Neural cell (in vitro differentiated cells): ENCODE measurements at regions not wholly inside any gene's neighbourhood (a gene's known extent, or its start where the extent isn't known, plus 50 kb on each side); places are given as distances from the start of the nearest gene placed in this dataset.

Experiments
- H2AFZ ChIP-seq: fragments of 200-600, 300-800 bp; sonication (generic), shearing (Covaris generic); 2 replicates; pipeline ENCODE4 v1.6.0; 2014; ENCODE audit warnings: low read depth, mild to moderate bottlenecking, antibody characterized with exemption, low read length, moderate library complexity
- H3F3A ChIP-seq: fragments of 200-600 bp; shearing (Covaris generic); 2 replicates; pipeline ENCODE4 v1.6.1; 2016; ENCODE audit warnings: mild to moderate bottlenecking, moderate library complexity, mixed read lengths, antibody characterized with exemption, low read length; ENCODE audit not compliant: insufficient read depth, poor library complexity, severe bottlenecking
- H3K27ac ChIP-seq: fragments of 200-600, 300-800 bp; sonication (generic), shearing (Covaris generic); 2 replicates; pipeline ENCODE4 v1.5.1; 2014; ENCODE audit warnings: mild to moderate bottlenecking, low read length, moderate library complexity
- H3K27me3 ChIP-seq: fragments of 300-800, 200-600 bp; sonication (generic), shearing (Covaris generic); 2 replicates; pipeline ENCODE4 v1.6.0; 2014; ENCODE audit warnings: mild to moderate bottlenecking, low read depth, low read length, moderate library complexity; ENCODE audit not compliant: insufficient read depth
- H3K36me3 ChIP-seq: fragments of 300-800, 200-600 bp; sonication (generic), shearing (Covaris generic); 2 replicates; pipeline ENCODE4 v1.5.1; 2014; ENCODE audit warnings: mild to moderate bottlenecking, antibody characterized with exemption, low read length, moderate library complexity; ENCODE audit not compliant: insufficient read depth
- H3K4me2 ChIP-seq: fragments of 300-800, 200-600 bp; sonication (generic), shearing (Covaris generic); 2 replicates; pipeline ENCODE4 v1.6.0; 2014; ENCODE audit warnings: mild to moderate bottlenecking, low read length
- H3K4me3 ChIP-seq: fragments of 300-800, 200-600 bp; sonication (generic), shearing (Covaris generic); 2 replicates; pipeline ENCODE4 v1.5.1; 2014; ENCODE audit warnings: mild to moderate bottlenecking, low read length, moderate library complexity
- H3K79me2 ChIP-seq: fragments of 200-600 bp; shearing (Covaris generic); replicated peaks from 2 replicates; pipeline ENCODE4 v1.6.0; 2014; ENCODE audit warnings: mild to moderate bottlenecking, low read length, moderate library complexity; ENCODE audit not compliant: insufficient read depth
- H3K9ac ChIP-seq: fragments of 300-800, 200-600 bp; sonication (generic), shearing (Covaris generic); 2 replicates; pipeline ENCODE4 v1.6.1; 2016; ENCODE audit warnings: mild to moderate bottlenecking, low read length, mixed read lengths
- H3K9me2 ChIP-seq: fragments of 200-600 bp; shearing (Covaris generic); 2 replicates; pipeline ENCODE4 v1.6.1; 2016; ENCODE audit warnings: mild to moderate bottlenecking, low read length, mixed read lengths; ENCODE audit not compliant: insufficient read depth
- H3K9me3 ChIP-seq: fragments of 200-600, 300-800 bp; sonication (generic), shearing (Covaris generic); 2 replicates; pipeline ENCODE4 v1.6.1; 2016; ENCODE audit warnings: mild to moderate bottlenecking, mixed run types, low read length, moderate library complexity, mixed read lengths
- H4K20me1 ChIP-seq: fragments of 200-600 bp; shearing (Covaris generic); 2 replicates; pipeline ENCODE4 v1.6.1; 2016; ENCODE audit warnings: mild to moderate bottlenecking, mixed run types; ENCODE audit not compliant: insufficient read depth
- CTCF ChIP-seq: fragments of 450-650 bp; IDR thresholded peaks from 2 replicates; pipeline ENCODE4 v1.5.1; 2014; ENCODE audit warnings: antibody characterized with exemption, mild to moderate bottlenecking, moderate library complexity; ENCODE audit not compliant: poor library complexity, severe bottlenecking
- EP300 ChIP-seq: fragments of 450-650 bp; conservative IDR thresholded peaks from 2 replicates; pipeline ENCODE4 v1.6.1; 2014; ENCODE audit warnings: antibody characterized with exemption, mild to moderate bottlenecking, moderate library complexity; ENCODE audit not compliant: poor library complexity, severe bottlenecking
- EZH2 ChIP-seq: fragments of 200-600, 300-800 bp; shearing (Covaris generic), sonication (generic); IDR thresholded peaks from 2 replicates; pipeline ENCODE4 v1.6.1; 2014; ENCODE audit warnings: antibody characterized with exemption, low read length, borderline replicate concordance, mild to moderate bottlenecking; ENCODE audit not compliant: insufficient read depth, poor library complexity, severe bottlenecking
- MXI1 ChIP-seq: fragments of 450-650 bp; conservative IDR thresholded peaks from 2 replicates; pipeline ENCODE4 v1.6.1; 2014; ENCODE audit warnings: antibody characterized with exemption, mild to moderate bottlenecking; ENCODE audit not compliant: poor library complexity, severe bottlenecking
- POLR2AphosphoS5 ChIP-seq: IDR thresholded peaks from 2 replicates; pipeline ENCODE4 v1.6.1; 2012
- RAD21 ChIP-seq: fragments of 450-650 bp; conservative IDR thresholded peaks from 2 replicates; pipeline ENCODE4 v1.6.1; 2014; ENCODE audit warnings: antibody characterized with exemption, mild to moderate bottlenecking, moderate library complexity
- REST ChIP-seq: IDR thresholded peaks from 2 replicates; pipeline ENCODE4 v1.6.1; 2012; ENCODE audit warnings: borderline replicate concordance
- SMC3 ChIP-seq: fragments of 450-650 bp; conservative IDR thresholded peaks from 2 replicates; pipeline ENCODE4 v1.6.1; 2014; ENCODE audit warnings: antibody characterized with exemption, mild to moderate bottlenecking, moderate library complexity; ENCODE audit not compliant: poor library complexity
- TAF1 ChIP-seq: IDR thresholded peaks from 2 replicates; pipeline ENCODE4 v1.6.1; 2012; ENCODE audit warnings: low read depth

DNA sequence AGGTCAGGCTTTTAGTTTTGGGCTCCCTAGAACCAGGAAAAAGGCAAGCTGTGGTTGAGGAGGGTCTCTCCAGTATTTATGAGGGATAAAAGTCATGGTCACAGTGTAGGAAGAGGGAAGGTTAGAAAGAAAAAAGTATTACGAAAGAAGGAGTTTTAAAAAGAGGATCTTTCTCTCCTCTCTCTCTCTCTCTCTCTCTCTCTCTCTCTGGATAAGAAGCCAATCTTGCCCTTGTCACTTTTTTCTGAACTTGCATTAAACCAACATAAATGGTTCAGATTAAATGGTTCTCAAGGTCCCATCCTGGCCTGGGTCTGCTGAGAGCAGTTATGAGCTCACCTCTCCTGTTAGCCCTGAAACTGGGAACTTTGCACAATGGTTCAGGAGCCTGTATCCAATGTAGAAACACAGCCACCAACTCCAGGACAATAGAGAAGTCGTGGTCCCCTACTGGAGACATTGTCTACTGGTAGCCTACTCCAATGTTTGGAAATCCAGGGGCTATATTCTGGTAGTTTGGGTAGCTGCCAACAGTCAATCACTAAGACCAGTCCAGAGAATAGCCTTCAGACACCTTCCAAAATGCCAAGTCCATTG is 131.9 kb downstream of the DAD1 start:
- Histone ChIP-seq H3K36me3 (no peaks in the 10 kb centered on the region), H3K4me3 (no peak overlapping the region), H3K9ac (no peak overlapping the region), H3K27ac (no peak overlapping the region), H3K9me3 (no peaks in the 10 kb centered on the region), H3K9me2 (peaks cover 2% of the 10 kb centered on the region), H4K20me1 (no peaks in the 10 kb centered on the region), H3F3A (no peaks in the 10 kb centered on the region), H2AFZ (no peak overlapping the region), H3K4me2 (no peak overlapping the region), H3K27me3 (no peaks in the 10 kb centered on the region), H3K79me2 (no peaks in the 10 kb centered on the region)
- TF ChIP-seq TAF1 (no peak), EZH2 (no peak), RAD21 (no peak), REST (no peak), EP300 (no peak), CTCF (no peak), SMC3 (no peak), POLR2AphosphoS5 (no peak), MXI1 (no peak)

GRCh38 chr14:22456421-22456820 is 132.6 kb downstream of the DAD1 start:
- no peaks in the 10 kb centered on the region for H4K20me1 ChIP-seq
- TF ChIP-seq MXI1 (no peak), EZH2 (no peak), TAF1 (no peak), CTCF (no peak), REST (no peak), SMC3 (no peak), EP300 (no peak), POLR2AphosphoS5 (no peak), RAD21 (no peak)
- no peak overlapping the region for H3K27ac ChIP-seq
- no peak overlapping the region for H3K4me2 ChIP-seq
- no peaks in the 10 kb centered on the region for H3K36me3 ChIP-seq
- no peak overlapping the region for H3K4me3 ChIP-seq
- no peak overlapping the region for H2AFZ ChIP-seq
- H3K9ac ChIP-seq: no peak overlapping the region
- H3K9me3 ChIP-seq: no peaks in the 10 kb centered on the region
- no peaks in the 10 kb centered on the region for H3K79me2 ChIP-seq
- H3F3A ChIP-seq: no peaks in the 10 kb centered on the region
- H3K27me3 ChIP-seq: no peaks in the 10 kb centered on the region
- peaks cover 2% of the 10 kb centered on the region for H3K9me2 ChIP-seq
